Endothelial cell (in vitro differentiated cells): ENCODE measurements at regions not wholly inside any gene's neighbourhood (a gene's known extent, or its start where the extent isn't known, plus 50 kb on each side); places are given as distances from the start of the nearest gene placed in this dataset.

Source experiments
- DNase-seq: peaks from one replicate; pipeline ENCODE4 v3.0.0; 2021; ENCODE audit warnings: low spot score
- H3K27ac Mint-ChIP-seq: one replicate; pipeline ENCODE4 v1.8.0; 2021; ENCODE audit warnings: mixed read lengths, inconsistent platforms; ENCODE audit not compliant: unreplicated experiment
- H3K27me3 Mint-ChIP-seq: one replicate; pipeline ENCODE4 v1.8.0; 2021; ENCODE audit warnings: mild to moderate bottlenecking, moderate library complexity, mixed read lengths, inconsistent platforms; ENCODE audit not compliant: unreplicated experiment
- H3K36me3 Mint-ChIP-seq: one replicate; pipeline ENCODE4 v1.8.0; 2021; ENCODE audit warnings: mild to moderate bottlenecking, low read depth, mixed read lengths, inconsistent platforms; ENCODE audit not compliant: unreplicated experiment
- H3K4me1 Mint-ChIP-seq: one replicate; pipeline ENCODE4 v1.8.0; 2021; ENCODE audit warnings: mild to moderate bottlenecking, mixed read lengths, inconsistent platforms; ENCODE audit not compliant: unreplicated experiment
- H3K4me3 Mint-ChIP-seq: one replicate; pipeline ENCODE4 v1.8.0; 2021; ENCODE audit warnings: mild to moderate bottlenecking, mixed read lengths, inconsistent platforms; ENCODE audit not compliant: unreplicated experiment
- H3K9me3 Mint-ChIP-seq: one replicate; pipeline ENCODE4 v1.8.0; 2021; ENCODE audit warnings: mixed read lengths, inconsistent platforms; ENCODE audit not compliant: unreplicated experiment
- CTCF ChIP-seq: fragments of 200-600 bp; sonication (generic); IDR thresholded peaks from one replicate; pipeline ENCODE4 v1.5.0; 2021; ENCODE audit warnings: antibody characterized with exemption; ENCODE audit not compliant: unreplicated experiment

DNA sequence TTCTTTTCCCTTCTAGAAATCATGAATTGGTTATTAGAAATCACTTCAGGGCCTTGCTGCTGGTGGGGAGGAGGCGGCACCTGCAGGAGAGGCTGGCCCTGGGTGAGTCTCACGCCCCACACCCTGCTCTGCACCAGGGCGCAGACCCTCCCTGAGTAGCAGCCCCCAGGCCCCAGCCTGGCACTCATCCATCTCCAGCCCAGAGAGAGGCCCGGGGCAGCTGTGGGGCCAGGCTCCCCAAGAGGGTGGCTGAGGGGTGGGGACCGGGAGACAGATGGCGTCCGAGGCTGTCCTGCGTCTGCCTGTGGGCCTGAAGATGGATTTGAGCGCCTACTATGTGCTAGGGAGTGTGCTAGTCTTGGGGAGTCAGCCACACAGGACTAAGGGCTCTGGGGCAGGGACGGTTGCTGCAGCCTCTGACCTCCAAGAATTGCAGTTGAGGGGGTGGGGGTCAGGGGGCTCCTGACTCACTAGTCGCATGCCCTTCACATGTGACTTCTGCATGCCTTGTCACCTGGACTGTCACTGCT lies 59.6 kb upstream of the GATA5 start:
- Mint-ChIP-seq H3K36me3 (no peaks in the 10 kb centered on the region), H3K9me3 (no peaks in the 10 kb centered on the region), H3K4me1 (no peaks in the 10 kb centered on the region), H3K4me3 (no peak overlapping the region), H3K27ac (no peak overlapping the region), H3K27me3 (peaks cover 7% of the 10 kb centered on the region)
- DNase-seq, result no peak
- TF ChIP-seq CTCF, result no peak

GRCh38 chr20:62535964-62536363 lies 60.2 kb upstream of the GATA5 start:
- H3K4me1 Mint-ChIP-seq, result no peaks in the 10 kb centered on the region
- TF ChIP-seq CTCF, result no peak
- H3K36me3 Mint-ChIP-seq, result no peaks in the 10 kb centered on the region

GRCh38 chr20:62536871-62537401 lies 61.1 kb upstream of the GATA5 start:
- no peaks in the 10 kb centered on the region for H3K36me3 Mint-ChIP-seq
- H3K4me3 Mint-ChIP-seq, result no peak overlapping the region
- H3K4me1 Mint-ChIP-seq, result no peaks in the 10 kb centered on the region
- DNase-seq, result no peak
- H3K27me3 Mint-ChIP-seq, result peaks cover 7% of the 10 kb centered on the region
- no peaks in the 10 kb centered on the region for H3K9me3 Mint-ChIP-seq
- no peak for TF ChIP-seq CTCF
- no peak overlapping the region for H3K27ac Mint-ChIP-seq

More at GRCh38 chr20:62535964-62536363, 60.2 kb upstream of the GATA5 start:
- H3K4me3 Mint-ChIP-seq, result no peak overlapping the region
- H3K9me3 Mint-ChIP-seq, result no peaks in the 10 kb centered on the region
- no peak for DNase-seq
- H3K27ac Mint-ChIP-seq, result no peak overlapping the region
- H3K27me3 Mint-ChIP-seq, result peaks cover 7% of the 10 kb centered on the region

- Mint-ChIP-seq H3K27ac (no peak overlapping the region), H3K4me1 (no peaks in the 10 kb centered on the region), H3K9me3 (no peaks in the 10 kb centered on the region), H3K27me3 (peaks cover 4% of the 10 kb centered on the region), H3K4me3 (no peak overlapping the region), H3K36me3 (no peaks in the 10 kb centered on the region)
- no peak for DNase-seq
- TF ChIP-seq CTCF, result no peak
These were observed 62.0 kb upstream of the GATA5 start for GRCh38 chr20:62537649-62538292.
